ENCODE measurements at regions not wholly inside any gene's neighbourhood (a gene's known extent, or its start where the extent isn't known, plus 50 kb on each side); places are given as distances from the start of the nearest gene placed in this dataset.

- Histone ChIP-seq H3K4me1 (ENCODE audit: control insufficient read depth, insufficient read depth, low read length) (no peaks in the 10 kb centered on the region), H3K9me3 (ENCODE audit: control insufficient read depth, insufficient read depth, low read depth, low read length) (no peaks in the 10 kb centered on the region), H3K36me3 (ENCODE audit: control insufficient read depth, insufficient read depth, low read length) (no peaks in the 10 kb centered on the region), H3K4me3 (ENCODE audit: low read depth in 2 of 2, low read length in 2 of 2) (no peak overlapping the region), H3K27me3 (ENCODE audit: control insufficient read depth, insufficient read depth, low read length) (no peaks in the 10 kb centered on the region), H3K27ac (ENCODE audit: low read length) (no peak overlapping the region)
- no peak for ATAC-seq
- BruUV-seq (replicated peaks), result no TSS peak
- ChIA-PET POLR2A (no interaction called here), CTCF (no interaction called here)
- in situ Hi-C loops (cut with HindIII; ENCODE audit: low pct_unique_long_range_greater_than_20kb, low sequenced_read_pairs), result no loop called here
- TF ChIP-seq CTCF (IDR thresholded peaks at IDR 0.05) (no peak), REST (IDR thresholded peaks at IDR 0.05; ENCODE audit: insufficient read depth in 1 of 2, low read depth in 2 of 2, low read length in 1 of 2) (no peak), POLR2AphosphoS5 (IDR thresholded peaks at IDR 0.05; ENCODE audit: low read depth, low read length) (no peak), TCF7L2 (IDR thresholded peaks at IDR 0.05; ENCODE audit: low read depth, low read length) (no peak), SIN3A (IDR thresholded peaks at IDR 0.05; ENCODE audit: borderline replicate concordance, insufficient read depth, low read depth, low read length) (no peak)
- DNase-seq (ENCODE audit: low read depth, low spot score), result no peak
- intact Hi-C loops (cut with micrococcal nuclease; ENCODE audit: unreplicated experiment), result no loop called here
Observed at GRCh38 chr2:12257476-12257875, 459.3 kb upstream of the TRIB2 start.

GRCh38 chr2:12259493-12259892 lies 457.2 kb upstream of the TRIB2 start:
- POLR2A ChIA-PET, result no interaction called here

More at GRCh38 chr2:12259493-12259892, 457.2 kb upstream of the TRIB2 start:
- H3K4me3 ChIP-seq (ENCODE audit: low read depth in 2 of 2, low read length in 2 of 2), result no peak overlapping the region
- in situ Hi-C loops (cut with HindIII; ENCODE audit: low pct_unique_long_range_greater_than_20kb, low sequenced_read_pairs) (no loop called here), intact Hi-C loops (cut with micrococcal nuclease; ENCODE audit: unreplicated experiment) (no loop called here)
- ATAC-seq (no peak), DNase-seq (ENCODE audit: low read depth, low spot score) (no peak)
- no peaks in the 10 kb centered on the region for H3K27me3 ChIP-seq (ENCODE audit: control insufficient read depth, insufficient read depth, low read length)
- H3K4me1 ChIP-seq (ENCODE audit: control insufficient read depth, insufficient read depth, low read length), result no peaks in the 10 kb centered on the region
- no peaks in the 10 kb centered on the region for H3K9me3 ChIP-seq (ENCODE audit: control insufficient read depth, insufficient read depth, low read depth, low read length)
- no TSS peak for BruUV-seq (replicated peaks)
- no peaks in the 10 kb centered on the region for H3K36me3 ChIP-seq (ENCODE audit: control insufficient read depth, insufficient read depth, low read length)
- TF ChIP-seq SIN3A (IDR thresholded peaks at IDR 0.05; ENCODE audit: borderline replicate concordance, insufficient read depth, low read depth, low read length), result no peak
- no peak for TF ChIP-seq CTCF (IDR thresholded peaks at IDR 0.05)
- no peak for TF ChIP-seq POLR2AphosphoS5 (IDR thresholded peaks at IDR 0.05; ENCODE audit: low read depth, low read length)
- no peak for TF ChIP-seq REST (IDR thresholded peaks at IDR 0.05; ENCODE audit: insufficient read depth in 1 of 2, low read depth in 2 of 2, low read length in 1 of 2)
- TF ChIP-seq TCF7L2 (IDR thresholded peaks at IDR 0.05; ENCODE audit: low read depth, low read length), result no peak
- CTCF ChIA-PET, result no interaction called here
- H3K27ac ChIP-seq (ENCODE audit: low read length), result no peak overlapping the region

Data from Panc1 (cell line).